ENCODE measurements at regions not wholly inside any gene's neighbourhood (a gene's known extent, or its start where the extent isn't known, plus 50 kb on each side); places are given as distances from the start of the nearest gene placed in this dataset.

- Histone ChIP-seq H3K9me3 (ENCODE audit: insufficient read depth, low read depth, low read length) (no peaks in the 10 kb centered on the region), H3K27ac (ENCODE audit: low read depth, low read length) (no peak overlapping the region), H3K36me3 (ENCODE audit: insufficient read depth, low read length) (no peaks in the 10 kb centered on the region), H3K4me1 (ENCODE audit: insufficient read depth, low read length) (no peaks in the 10 kb centered on the region), H2AFZ (ENCODE audit: low read depth, low read length) (no peak overlapping the region), H3K79me2 (ENCODE audit: insufficient read depth, low read length) (no peaks in the 10 kb centered on the region), H3K27me3 (ENCODE audit: insufficient read depth, low read length) (no peaks in the 10 kb centered on the region), H3K9ac (ENCODE audit: low read length) (no peak overlapping the region), H3K4me2 (ENCODE audit: low read length) (no peak overlapping the region), H3K4me3 (ENCODE audit: insufficient read depth, low read depth, low read length) (no peak overlapping the region), H4K20me1 (ENCODE audit: insufficient read depth, low read length) (no peaks in the 10 kb centered on the region)
- Mint-ChIP-seq H3K27me3 (ENCODE audit: low read depth, unreplicated experiment) (peaks cover 2% of the 10 kb centered on the region), H3K4me3 (ENCODE audit: unreplicated experiment) (no peak overlapping the region), H3K4me1 (ENCODE audit: low read depth, unreplicated experiment) (no peaks in the 10 kb centered on the region), H3K9me3 (ENCODE audit: unreplicated experiment) (no peaks in the 10 kb centered on the region), H3K27ac (ENCODE audit: unreplicated experiment) (no peak overlapping the region), H3K36me3 (ENCODE audit: low read depth, unreplicated experiment) (no peaks in the 10 kb centered on the region)
- FAIRE-seq: no peak
- TF ChIP-seq CTCF (IDR thresholded peaks at IDR 0.05; ENCODE audit: insufficient read depth, low read depth, low read length) (no peak), EZH2 (IDR thresholded peaks at IDR 0.05; ENCODE audit: insufficient read depth, low read length) (no peak)
- no peak for DNase-seq (ENCODE audit: low read depth)
Observed at GRCh38 chr9:84587153-84587552, 82.4 kb upstream of the NTRK2 start.

GRCh38 chr9:84589542-84589941 lies 80.0 kb upstream of the NTRK2 start:
- no peak overlapping the region for H3K27ac ChIP-seq (ENCODE audit: low read depth, low read length)
- Mint-ChIP-seq H3K36me3 (ENCODE audit: low read depth, unreplicated experiment) (no peaks in the 10 kb centered on the region), H3K27ac (ENCODE audit: unreplicated experiment) (no peak overlapping the region), H3K27me3 (ENCODE audit: low read depth, unreplicated experiment) (peaks cover 2% of the 10 kb centered on the region), H3K4me3 (ENCODE audit: unreplicated experiment) (no peak overlapping the region), H3K4me1 (ENCODE audit: low read depth, unreplicated experiment) (no peaks in the 10 kb centered on the region), H3K9me3 (ENCODE audit: unreplicated experiment) (no peaks in the 10 kb centered on the region)
- no peak overlapping the region for H3K4me2 ChIP-seq (ENCODE audit: low read length)
- no peak for TF ChIP-seq CTCF (IDR thresholded peaks at IDR 0.05; ENCODE audit: insufficient read depth, low read depth, low read length)
- no peak for TF ChIP-seq EZH2 (IDR thresholded peaks at IDR 0.05; ENCODE audit: insufficient read depth, low read length)
- no peak overlapping the region for H3K4me3 ChIP-seq (ENCODE audit: insufficient read depth, low read depth, low read length)
- no peak overlapping the region for H2AFZ ChIP-seq (ENCODE audit: low read depth, low read length)
- no peaks in the 10 kb centered on the region for H3K36me3 ChIP-seq (ENCODE audit: insufficient read depth, low read length)
- FAIRE-seq (no peak), DNase-seq (ENCODE audit: low read depth) (no peak)
- H3K27me3 ChIP-seq (ENCODE audit: insufficient read depth, low read length): no peaks in the 10 kb centered on the region
- no peaks in the 10 kb centered on the region for H3K79me2 ChIP-seq (ENCODE audit: insufficient read depth, low read length)
- H3K4me1 ChIP-seq (ENCODE audit: insufficient read depth, low read length): no peaks in the 10 kb centered on the region
- H4K20me1 ChIP-seq (ENCODE audit: insufficient read depth, low read length): no peaks in the 10 kb centered on the region
- no peak overlapping the region for H3K9ac ChIP-seq (ENCODE audit: low read length)
- H3K9me3 ChIP-seq (ENCODE audit: insufficient read depth, low read depth, low read length): no peaks in the 10 kb centered on the region

GRCh38 chr9:84590706-84591105 lies 78.8 kb upstream of the NTRK2 start:
- H3K36me3 Mint-ChIP-seq (ENCODE audit: low read depth, unreplicated experiment): no peaks in the 10 kb centered on the region
- Histone ChIP-seq H2AFZ (ENCODE audit: low read depth, low read length) (no peak overlapping the region), H3K27me3 (ENCODE audit: insufficient read depth, low read length) (no peaks in the 10 kb centered on the region), H3K79me2 (ENCODE audit: insufficient read depth, low read length) (no peaks in the 10 kb centered on the region), H3K36me3 (ENCODE audit: insufficient read depth, low read length) (no peaks in the 10 kb centered on the region), H3K9me3 (ENCODE audit: insufficient read depth, low read depth, low read length) (no peaks in the 10 kb centered on the region), H3K9ac (ENCODE audit: low read length) (no peak overlapping the region), H3K4me2 (ENCODE audit: low read length) (no peak overlapping the region), H3K27ac (ENCODE audit: low read depth, low read length) (no peak overlapping the region), H4K20me1 (ENCODE audit: insufficient read depth, low read length) (no peaks in the 10 kb centered on the region), H3K4me1 (ENCODE audit: insufficient read depth, low read length) (no peaks in the 10 kb centered on the region), H3K4me3 (ENCODE audit: insufficient read depth, low read depth, low read length) (no peak overlapping the region)
- no peaks in the 10 kb centered on the region for H3K9me3 Mint-ChIP-seq (ENCODE audit: unreplicated experiment)
- H3K4me3 Mint-ChIP-seq (ENCODE audit: unreplicated experiment): no peak overlapping the region
- H3K27me3 Mint-ChIP-seq (ENCODE audit: low read depth, unreplicated experiment): peaks cover 2% of the 10 kb centered on the region
- H3K27ac Mint-ChIP-seq (ENCODE audit: unreplicated experiment): no peak overlapping the region
- no peak for DNase-seq (ENCODE audit: low read depth)
- TF ChIP-seq EZH2 (IDR thresholded peaks at IDR 0.05; ENCODE audit: insufficient read depth, low read length): no peak
- TF ChIP-seq CTCF (IDR thresholded peaks at IDR 0.05; ENCODE audit: insufficient read depth, low read depth, low read length): no peak
- H3K4me1 Mint-ChIP-seq (ENCODE audit: low read depth, unreplicated experiment): no peaks in the 10 kb centered on the region
- no peak for FAIRE-seq
